GM18498 (cell line): ENCODE measurements at regions not wholly inside any gene's neighbourhood (a gene's known extent, or its start where the extent isn't known, plus 50 kb on each side); places are given as distances from the start of the nearest gene placed in this dataset.

Experiments
- ATAC-seq: cut with Tn5 transposase; IDR thresholded peaks from one replicate; pipeline ENCODE4 v1.9.1; 2021; ENCODE audit warnings: mild to moderate bottlenecking, moderate library complexity; ENCODE audit not compliant: unreplicated experiment

- no peak for ATAC-seq
Observed at GRCh38 chr13:82739881-82740280, 1142.4 kb downstream of the SLITRK1 start.

DNA sequence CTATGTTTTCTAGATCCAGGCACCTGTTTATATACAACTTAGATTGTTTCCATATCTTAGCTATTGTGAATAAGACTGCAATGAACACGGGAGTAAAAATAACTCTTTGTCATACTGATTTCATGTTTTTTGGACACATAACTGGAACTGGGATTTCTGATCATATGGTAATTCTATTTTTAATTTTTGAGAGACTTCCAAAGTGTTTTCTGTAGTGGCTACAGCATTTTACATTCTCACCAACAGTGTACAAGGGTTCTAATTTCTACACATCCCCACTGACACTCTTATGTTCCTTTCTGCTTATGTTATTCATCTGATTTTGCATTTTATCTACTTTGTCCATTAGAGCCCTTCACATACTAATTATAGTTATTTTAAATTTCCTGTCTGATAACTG is 1152.9 kb downstream of the SLITRK1 start:
- no peak for ATAC-seq

- ATAC-seq, result no peak
Observed at GRCh38 chr13:82720986-82721385, 1161.3 kb downstream of the SLITRK1 start.

GRCh38 chr13:82719987-82720386 is 1162.3 kb downstream of the SLITRK1 start:
- no peak for ATAC-seq

DNA sequence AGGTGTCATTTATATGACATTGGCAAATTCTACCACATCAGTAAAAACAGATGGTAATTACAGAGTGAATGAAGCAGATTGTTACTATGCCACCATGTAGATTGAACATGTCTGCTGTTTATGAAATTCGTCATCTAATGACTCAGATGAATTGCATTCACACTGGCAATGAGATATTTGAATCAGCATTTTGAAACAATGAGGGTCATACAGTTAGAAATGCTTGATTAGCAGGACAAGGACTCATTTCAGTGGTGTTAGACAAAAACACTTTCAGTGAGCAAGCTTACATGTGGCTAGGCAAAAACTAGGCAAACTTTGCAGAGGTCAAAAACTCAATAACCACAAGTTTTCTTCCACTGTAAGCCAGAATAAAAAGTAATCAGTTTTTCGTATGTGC is 1165.0 kb downstream of the SLITRK1 start:
- no peak for ATAC-seq

DNA sequence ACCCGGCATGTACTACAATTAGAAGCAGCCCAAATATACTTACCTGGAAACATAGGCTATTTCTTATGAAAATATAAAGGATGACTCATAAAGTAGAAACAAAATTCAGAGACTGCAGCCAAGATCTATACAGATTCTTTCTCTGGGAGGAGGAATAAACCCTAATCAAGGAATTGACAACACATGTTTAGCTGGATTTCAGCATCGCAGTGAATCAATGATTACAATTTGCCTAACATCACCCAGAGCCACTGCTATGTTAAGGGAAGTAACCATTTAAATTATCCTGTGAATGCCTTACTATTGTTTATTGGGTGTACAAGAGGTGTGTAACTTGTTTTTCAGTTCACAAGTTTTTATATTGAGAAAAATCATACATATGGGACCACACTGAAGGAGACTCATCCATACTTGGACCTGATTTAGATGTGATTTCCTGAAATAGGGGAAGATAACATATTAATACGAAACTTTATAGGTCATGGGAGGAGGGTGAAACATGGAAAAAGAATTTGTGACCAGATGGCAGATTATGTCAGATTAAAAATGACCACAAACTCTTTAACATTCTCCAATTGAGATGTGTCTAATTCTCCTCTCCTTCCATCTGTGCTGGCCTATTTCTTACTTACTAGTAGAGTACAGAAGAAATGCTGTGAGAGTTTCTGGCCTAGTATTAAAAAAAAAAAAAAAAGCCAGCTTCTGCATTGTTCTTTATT is 1168.4 kb downstream of the SLITRK1 start:
- ATAC-seq, result no peak

- no peak for ATAC-seq
Observed at GRCh38 chr13:82702513-82702912, 1179.8 kb downstream of the SLITRK1 start.

GRCh38 chr13:82701020-82701419 is 1181.3 kb downstream of the SLITRK1 start:
- ATAC-seq, result no peak

DNA sequence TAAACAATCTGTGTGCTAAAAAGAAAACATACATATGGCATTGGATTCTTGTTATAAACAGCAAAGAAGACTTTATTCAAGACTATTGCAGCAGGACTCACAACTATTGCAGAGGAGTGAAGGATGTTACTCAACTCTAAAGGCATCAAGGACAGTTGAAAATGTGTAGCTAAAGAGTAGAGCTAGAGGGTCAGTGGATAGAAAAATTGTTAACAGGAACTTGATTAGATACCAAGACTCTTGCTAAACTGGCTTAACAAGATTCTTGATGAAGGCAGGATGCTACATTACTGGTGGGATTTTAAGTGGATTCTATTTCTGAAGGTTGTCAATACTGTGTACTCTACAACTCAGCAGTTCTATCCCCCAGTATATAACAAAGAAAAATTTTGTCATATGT is 1183.3 kb downstream of the SLITRK1 start:
- ATAC-seq, result no peak

DNA sequence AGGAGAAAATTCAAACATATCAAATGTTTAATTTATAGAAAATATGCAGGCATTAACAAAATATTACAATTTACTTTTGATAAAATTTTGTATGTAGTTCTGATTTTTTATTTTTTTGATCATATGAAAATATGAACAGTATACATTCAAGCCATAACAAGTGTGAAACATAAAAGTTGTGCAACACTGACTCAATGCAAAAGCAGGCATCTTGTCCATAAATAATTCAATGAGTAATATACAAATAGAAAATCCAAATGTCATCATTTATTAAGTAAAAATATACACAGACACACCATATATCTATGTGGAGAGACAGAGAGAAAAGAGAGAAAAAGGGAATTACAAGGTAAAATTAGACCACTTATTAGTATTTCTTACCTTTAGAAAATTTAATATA is 1183.9 kb downstream of the SLITRK1 start:
- ATAC-seq, result no peak

- no peak for ATAC-seq
Observed at GRCh38 chr13:82693607-82694006, 1188.7 kb downstream of the SLITRK1 start.

GRCh38 chr13:82688400-82688994 is 1193.8 kb downstream of the SLITRK1 start:
- peak; percentile 89 for ATAC-seq

DNA sequence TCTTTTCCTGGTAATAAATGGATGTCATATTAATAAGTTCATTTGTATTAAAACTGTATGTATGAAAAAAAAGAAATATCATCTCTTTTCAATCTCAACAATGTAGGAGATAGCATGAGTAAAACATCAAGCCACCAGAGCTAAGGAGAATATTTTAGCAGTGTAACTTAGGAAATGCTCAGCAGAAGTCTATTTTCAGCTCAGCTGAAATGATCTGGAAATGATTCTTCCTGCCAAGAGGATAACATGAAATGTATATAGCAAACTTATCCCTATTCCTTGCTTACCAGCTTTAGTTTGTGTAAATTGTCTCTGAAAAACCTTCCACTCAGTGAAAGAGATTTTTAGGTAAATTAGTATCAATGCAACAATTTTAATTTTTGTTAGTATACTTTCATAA is 1194.4 kb downstream of the SLITRK1 start:
- peak; percentile 14 for ATAC-seq

DNA sequence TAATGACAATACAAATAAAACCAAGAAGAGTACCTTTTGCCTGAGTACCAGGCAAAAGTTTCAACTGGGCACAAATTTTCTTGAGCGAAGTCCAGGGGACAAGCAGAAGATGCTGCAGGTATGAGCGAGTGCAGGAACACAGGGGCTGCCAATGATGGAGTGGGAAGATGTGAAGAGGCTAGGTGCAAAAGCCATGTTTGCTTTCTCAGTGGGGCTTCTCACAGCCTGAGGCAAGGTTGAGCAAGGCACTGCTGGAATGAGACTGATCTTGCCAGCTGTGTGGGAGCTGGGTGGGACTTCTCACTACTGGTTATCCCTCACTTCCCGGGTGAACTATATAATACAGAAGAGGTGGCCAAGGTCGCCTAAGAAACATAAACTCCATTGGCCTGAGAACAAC is 1200.7 kb downstream of the SLITRK1 start:
- ATAC-seq, result no peak

- ATAC-seq, result no peak
Observed at GRCh38 chr13:82678052-82678451, 1204.2 kb downstream of the SLITRK1 start.

DNA sequence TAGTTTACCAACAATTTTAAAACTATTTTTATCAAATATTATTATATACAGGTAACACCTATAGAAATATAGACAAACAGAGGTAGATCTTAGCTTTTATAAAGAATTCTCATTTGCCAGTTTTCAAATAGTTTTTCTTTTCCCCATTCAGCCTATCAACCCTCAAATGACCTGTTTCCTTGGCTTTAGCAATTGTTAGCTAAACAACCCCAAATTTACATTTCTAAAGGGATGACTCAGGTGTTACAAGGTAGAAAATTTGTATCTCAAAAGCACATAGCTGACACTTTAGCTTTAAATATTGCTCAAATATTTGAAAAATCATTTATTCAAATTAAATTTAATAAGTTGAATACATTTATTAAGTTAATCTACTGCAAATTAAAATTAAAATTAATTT is 1207.2 kb downstream of the SLITRK1 start:
- ATAC-seq, result no peak

- ATAC-seq, result no peak
Observed at GRCh38 chr13:82674546-82674945, 1207.7 kb downstream of the SLITRK1 start.

DNA sequence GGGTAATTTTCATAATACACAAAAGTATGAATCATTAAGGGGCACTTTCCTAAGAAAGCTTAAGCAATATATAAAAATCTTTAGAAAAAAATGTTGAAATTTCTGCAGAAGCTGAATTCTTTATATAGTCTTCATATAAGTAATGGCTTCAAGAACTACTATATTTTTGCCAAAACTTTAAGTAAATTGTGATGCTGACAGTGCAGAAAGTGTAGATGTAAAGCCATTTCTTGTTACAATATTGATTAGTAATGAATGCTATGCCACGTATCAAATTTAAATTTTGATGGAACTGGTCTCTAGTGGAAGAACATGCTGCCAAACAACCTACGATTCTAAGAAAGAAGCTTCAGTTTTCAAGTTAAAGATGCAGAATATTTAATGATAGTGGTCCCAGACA is 1210.0 kb downstream of the SLITRK1 start:
- no peak for ATAC-seq

DNA sequence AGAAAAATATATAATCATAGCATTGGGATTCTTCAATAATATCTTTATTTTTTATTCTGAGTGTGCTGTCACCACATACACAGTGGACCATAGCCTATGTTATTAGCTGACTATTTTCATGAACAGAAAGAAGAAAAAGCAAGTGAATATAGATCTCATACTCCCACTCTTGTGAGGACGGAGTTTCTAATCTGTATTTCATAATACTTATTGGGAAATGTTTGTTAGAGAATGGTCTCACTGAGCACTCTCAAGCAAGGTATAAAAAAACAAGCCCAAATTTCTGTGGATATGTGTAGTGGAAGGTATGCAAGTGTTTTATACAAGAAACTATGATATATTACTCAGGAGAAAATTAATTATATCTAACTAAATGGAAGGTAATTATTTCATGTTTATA is 1218.1 kb downstream of the SLITRK1 start:
- ATAC-seq, result no peak

GRCh38 chr13:82661126-82661525 is 1221.1 kb downstream of the SLITRK1 start:
- no peak for ATAC-seq

DNA sequence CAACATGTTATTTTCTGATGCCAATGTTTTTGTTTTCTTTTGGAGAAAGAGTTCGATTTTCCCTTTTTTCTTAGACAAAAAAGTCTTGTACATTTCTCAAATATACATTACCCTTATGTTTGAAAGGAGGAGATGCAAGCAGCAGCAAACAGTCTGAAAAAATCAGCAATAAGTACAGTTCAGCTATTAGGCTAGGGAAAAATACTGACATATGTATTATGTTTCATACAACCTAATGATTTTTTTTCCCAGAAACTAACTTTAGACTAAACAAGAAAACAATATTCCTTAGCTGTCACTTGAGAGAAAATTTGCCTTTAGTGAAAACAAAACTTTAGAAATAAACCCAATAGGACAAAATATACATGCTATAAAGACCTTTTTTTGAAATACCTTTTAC is 1223.5 kb downstream of the SLITRK1 start:
- ATAC-seq, result no peak

DNA sequence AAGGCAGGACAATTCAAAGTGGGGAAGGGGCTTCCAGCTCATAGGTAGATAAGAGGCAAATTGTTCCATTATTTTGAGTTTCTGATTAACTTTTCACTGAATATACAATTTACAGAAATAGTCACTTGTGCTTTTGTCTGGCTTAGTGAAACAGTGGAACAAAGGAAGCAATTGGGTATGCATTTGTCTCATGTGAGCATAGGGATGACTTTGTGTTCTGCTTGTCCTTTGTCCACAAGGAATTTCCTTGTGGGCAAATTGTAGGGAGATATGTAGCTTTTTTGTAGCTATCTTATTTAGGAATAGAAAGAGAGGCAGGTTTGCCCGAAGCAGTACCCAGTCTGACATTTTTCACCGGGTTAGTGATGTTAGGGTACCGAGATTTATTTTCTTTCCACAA is 1224.8 kb downstream of the SLITRK1 start:
- no peak for ATAC-seq
